ENCODE measurements at regions not wholly inside any gene's neighbourhood (a gene's known extent, or its start where the extent isn't known, plus 50 kb on each side); places are given as distances from the start of the nearest gene placed in this dataset.
A peak's percentile ranks its signal among the peaks of the same experiment; 100 is the strongest.

DNA sequence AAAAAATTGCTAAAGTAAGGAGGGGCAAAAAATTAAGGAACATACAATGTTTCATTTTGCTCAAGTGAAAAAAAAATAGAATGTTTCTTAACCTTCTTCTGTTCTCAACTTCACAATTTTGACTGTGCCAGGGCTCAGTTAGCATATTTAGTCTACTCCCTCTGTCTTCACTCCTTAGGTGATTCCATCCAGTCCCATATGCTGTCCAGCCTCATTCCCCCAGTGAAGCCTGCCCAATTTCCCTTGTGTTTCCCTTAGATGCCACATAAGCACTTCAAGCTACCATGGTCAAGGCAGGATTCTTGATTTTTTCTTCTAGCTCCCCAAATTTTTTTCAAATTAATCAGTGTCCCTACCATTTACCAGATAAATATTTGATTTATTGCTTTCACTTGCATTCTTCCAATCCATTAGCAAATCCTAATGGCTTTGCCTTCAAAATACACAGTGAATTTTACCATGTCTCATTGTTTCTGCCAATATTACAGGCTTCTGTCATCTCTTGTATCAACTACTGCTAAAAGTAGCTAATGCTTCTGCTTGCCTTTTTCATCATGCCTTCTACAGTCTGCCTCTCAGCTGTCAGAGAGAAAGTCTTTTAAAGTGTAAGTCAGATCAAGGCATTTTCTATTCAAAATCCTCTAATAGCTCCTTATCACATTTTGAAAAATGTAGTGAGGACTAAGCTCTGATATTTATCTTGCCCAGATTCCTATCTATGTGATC, 166.8 kb downstream of the MACC1 start:
- H3K27ac Mint-ChIP-seq, result peak overlapping the region; percentile 42 to 88 (median 53); a peak in 4 of 7 replicates
- no peaks in the 10 kb centered on the region for H3K27me3 Mint-ChIP-seq (ENCODE audit: low read depth)
- H3K36me3 Mint-ChIP-seq (ENCODE audit: insufficient read depth in 1 of 3, low read depth in 3 of 3), result peaks cover 6 to 12% (median 8%) of the 10 kb centered on the region in 3 experiments; a peak in 6 of 7 replicates
- no peak overlapping the region for H3K4me2 ChIP-seq (ENCODE audit: insufficient read depth, insufficient read length, low read length)
- TF ChIP-seq CTCF (conservative IDR thresholded peaks at IDR 0.05), result no peak
- no peak overlapping the region for H3K56ac ChIP-seq (ENCODE audit: insufficient read length, low read depth, low read length)
- DNase-seq, result no peak
- H3K4ac ChIP-seq (ENCODE audit: low read depth, low read length), result no peak overlapping the region
- no peak overlapping the region for H3K4me3 Mint-ChIP-seq
- H4K20me1 ChIP-seq (ENCODE audit: control insufficient read depth, insufficient read depth, insufficient read length), result no peaks in the 10 kb centered on the region
- no peak overlapping the region for H3K23ac ChIP-seq (ENCODE audit: insufficient read length, low read depth, low read length)
- H3T11ph ChIP-seq (ENCODE audit: low read length), result no peak overlapping the region
- H3K18ac ChIP-seq (ENCODE audit: insufficient read length, low read depth, low read length), result no peak overlapping the region
- H2BK12ac ChIP-seq (ENCODE audit: insufficient read length, low read depth, low read length), result peak overlapping the region; percentile 88
- no peaks in the 10 kb centered on the region for H3K27me3 ChIP-seq (ENCODE audit: insufficient read depth, low read length)
- no peak overlapping the region for H2BK120ac ChIP-seq (ENCODE audit: low read depth, low read length, poor library complexity, severe bottlenecking)
- H3K4me1 Mint-ChIP-seq, result peaks cover 47 to 66% of the 10 kb centered on the region in 2 experiments
- no peak overlapping the region for H2AFZ ChIP-seq (ENCODE audit: low read length)
- H3K23me2 ChIP-seq (ENCODE audit: insufficient read length, low read depth, low read length, poor library complexity, severe bottlenecking), result no peaks in the 10 kb centered on the region
- no peak overlapping the region for H4K91ac ChIP-seq (ENCODE audit: insufficient read length, low read depth, low read length)
- H3K27ac ChIP-seq (ENCODE audit: insufficient read length, low read depth, low read length), result no peak overlapping the region
- H2BK20ac ChIP-seq (ENCODE audit: low read depth, low read length, poor library complexity, severe bottlenecking), result no peak overlapping the region
- no peak overlapping the region for H3K9ac ChIP-seq (ENCODE audit: extremely low read depth, insufficient read length, low read length)
- no peak overlapping the region for H2BK15ac ChIP-seq (ENCODE audit: low read depth, low read length)
- H3K9me3 ChIP-seq (ENCODE audit: control insufficient read depth, low read depth, low read length), result no peaks in the 10 kb centered on the region
- no peak overlapping the region for H3K14ac ChIP-seq (ENCODE audit: insufficient read depth, low read length)
- no peak overlapping the region for H4K8ac ChIP-seq (replicated peaks; ENCODE audit: insufficient read length, low read depth, low read length)
- no peak overlapping the region for H2AK5ac ChIP-seq (ENCODE audit: insufficient read length, low read length)
- no peaks in the 10 kb centered on the region for H3K79me1 ChIP-seq (ENCODE audit: insufficient read depth, low read depth, low read length, poor library complexity, severe bottlenecking)
- H3K4me1 ChIP-seq (ENCODE audit: insufficient read depth, low read length), result peaks cover 3% of the 10 kb centered on the region; the same call in 1 of the 2 replicates
- H2BK5ac ChIP-seq (ENCODE audit: insufficient read length, low read length), result no peak overlapping the region
- no peak overlapping the region for H4K5ac ChIP-seq (ENCODE audit: insufficient read length, low read depth, low read length)
- H3K9me3 Mint-ChIP-seq, result peaks cover 4% of the 10 kb centered on the region in 2 experiments; a peak in 2 of 5 replicates
- H3K79me2 ChIP-seq (ENCODE audit: insufficient read depth, low read length), result peaks cover 2% of the 10 kb centered on the region; the same call in 1 of the 2 replicates
